ENCODE measurements at regions not wholly inside any gene's neighbourhood (a gene's known extent, or its start where the extent isn't known, plus 50 kb on each side); places are given as distances from the start of the nearest gene placed in this dataset.

DNA sequence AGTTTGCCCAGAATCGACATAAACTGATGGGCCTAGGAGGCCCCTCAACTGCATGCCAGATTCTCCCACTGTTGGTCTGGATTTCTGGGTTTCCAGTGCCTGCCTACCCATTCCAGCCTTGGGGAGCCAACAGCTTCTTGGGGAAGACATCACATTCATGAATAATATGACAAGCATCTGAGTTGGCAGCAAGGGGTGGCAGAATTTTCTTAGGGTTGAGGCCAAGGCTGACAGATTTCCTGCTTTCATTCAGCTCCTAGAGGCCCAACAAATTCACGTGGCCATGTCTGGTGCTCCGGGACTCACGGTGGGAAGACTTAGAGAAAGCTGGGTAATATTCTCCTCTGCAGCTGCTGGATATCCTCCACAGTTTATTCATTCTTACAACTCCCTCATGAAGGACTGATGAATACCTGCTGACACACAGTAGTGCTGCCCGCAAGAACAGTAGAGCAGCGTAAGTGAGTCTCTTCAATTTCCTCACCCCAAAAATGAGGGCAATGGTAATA lies 305.0 kb upstream of the TNC start:
- no peak for ATAC-seq (ENCODE audit: low read depth)
- Histone ChIP-seq H3K27me3 (ENCODE audit: insufficient read depth, poor library complexity, severe bottlenecking) (no peaks in the 10 kb centered on the region), H3K4me3 (ENCODE audit: severe bottlenecking) (no peak overlapping the region), H3K4me1 (ENCODE audit: insufficient read depth, poor library complexity, severe bottlenecking) (no peaks in the 10 kb centered on the region), H3K9me3 (ENCODE audit: severe bottlenecking) (peaks cover 2% of the 10 kb centered on the region), H3K36me3 (ENCODE audit: low read depth) (no peaks in the 10 kb centered on the region), H3K27ac (ENCODE audit: poor library complexity, severe bottlenecking) (no peak overlapping the region)
- TF ChIP-seq CTCF (IDR thresholded peaks at IDR 0.05; ENCODE audit: poor library complexity, severe bottlenecking) = no peak
- no peak for DNase-seq (ENCODE audit: low spot score)

DNA sequence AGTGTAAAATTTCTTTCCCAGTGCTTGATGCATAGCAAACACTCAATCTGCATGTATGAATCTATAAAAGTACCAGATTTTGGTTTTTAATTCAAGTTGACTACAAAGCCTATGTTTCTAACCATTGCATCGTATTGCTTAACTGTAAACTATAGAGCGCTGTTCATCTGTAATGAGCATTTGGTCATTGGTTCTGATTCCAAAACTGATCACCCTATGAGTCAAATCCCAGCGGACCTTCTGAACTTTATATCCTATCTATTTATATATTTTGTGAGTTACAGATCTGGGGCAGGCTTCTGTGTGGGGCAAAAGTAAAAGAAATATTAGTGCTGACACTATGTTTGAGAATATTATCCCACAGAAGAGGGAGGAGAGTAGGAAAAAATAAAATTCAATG lies 305.7 kb upstream of the TNC start:
- ATAC-seq (ENCODE audit: low read depth) (no peak), DNase-seq (ENCODE audit: low spot score) (no peak)
- TF ChIP-seq CTCF (IDR thresholded peaks at IDR 0.05; ENCODE audit: poor library complexity, severe bottlenecking) = no peak

GRCh38 chr9:115425601-115426000 lies 307.6 kb upstream of the TNC start:
- Histone ChIP-seq H3K4me1 (ENCODE audit: insufficient read depth, poor library complexity, severe bottlenecking) (no peaks in the 10 kb centered on the region), H3K27me3 (ENCODE audit: insufficient read depth, poor library complexity, severe bottlenecking) (no peaks in the 10 kb centered on the region), H3K4me3 (ENCODE audit: severe bottlenecking) (no peak overlapping the region), H3K36me3 (ENCODE audit: low read depth) (no peaks in the 10 kb centered on the region), H3K27ac (ENCODE audit: poor library complexity, severe bottlenecking) (no peak overlapping the region), H3K9me3 (ENCODE audit: severe bottlenecking) (peaks cover 2% of the 10 kb centered on the region)
- DNase-seq (ENCODE audit: low spot score) (no peak), ATAC-seq (ENCODE audit: low read depth) (no peak)
- TF ChIP-seq CTCF (IDR thresholded peaks at IDR 0.05; ENCODE audit: poor library complexity, severe bottlenecking) = no peak

More for the DNA sequence above, 305.7 kb upstream of the TNC start:
- Histone ChIP-seq H3K9me3 (ENCODE audit: severe bottlenecking) (peaks cover 2% of the 10 kb centered on the region), H3K27ac (ENCODE audit: poor library complexity, severe bottlenecking) (no peak overlapping the region), H3K4me1 (ENCODE audit: insufficient read depth, poor library complexity, severe bottlenecking) (no peaks in the 10 kb centered on the region), H3K36me3 (ENCODE audit: low read depth) (no peaks in the 10 kb centered on the region), H3K4me3 (ENCODE audit: severe bottlenecking) (no peak overlapping the region), H3K27me3 (ENCODE audit: insufficient read depth, poor library complexity, severe bottlenecking) (no peaks in the 10 kb centered on the region)

- H3K27ac ChIP-seq (ENCODE audit: poor library complexity, severe bottlenecking) = no peak overlapping the region
- no peak for TF ChIP-seq CTCF (IDR thresholded peaks at IDR 0.05; ENCODE audit: poor library complexity, severe bottlenecking)
Observed at GRCh38 chr9:115437418-115437817, 319.5 kb upstream of the TNC start.

DNA sequence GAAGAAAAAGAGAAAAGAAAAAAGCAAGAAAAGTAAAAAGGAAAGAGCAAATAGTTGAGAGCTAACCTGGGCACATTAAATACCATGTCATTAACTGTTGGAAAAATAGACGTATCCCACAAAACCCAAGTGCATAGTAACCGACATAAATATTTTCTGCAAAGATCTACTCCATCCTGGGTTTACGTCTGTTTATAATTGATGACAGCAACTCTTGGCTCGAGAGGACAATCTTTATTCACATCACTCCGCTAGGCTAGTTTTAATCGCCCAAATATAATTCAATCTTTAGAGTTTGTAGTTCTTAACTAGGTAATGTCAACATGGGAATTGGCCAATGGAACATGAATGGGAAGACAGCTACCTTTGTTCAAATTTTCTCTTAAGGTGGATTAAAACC lies 321.7 kb upstream of the TNC start:
- Histone ChIP-seq H3K4me1 (ENCODE audit: insufficient read depth, poor library complexity, severe bottlenecking) (no peaks in the 10 kb centered on the region), H3K36me3 (ENCODE audit: low read depth) (no peaks in the 10 kb centered on the region), H3K27me3 (ENCODE audit: insufficient read depth, poor library complexity, severe bottlenecking) (no peaks in the 10 kb centered on the region), H3K4me3 (ENCODE audit: severe bottlenecking) (no peak overlapping the region), H3K9me3 (ENCODE audit: severe bottlenecking) (no peaks in the 10 kb centered on the region), H3K27ac (ENCODE audit: poor library complexity, severe bottlenecking) (no peak overlapping the region)
- no peak for DNase-seq (ENCODE audit: low spot score)
- ATAC-seq (ENCODE audit: low read depth) = no peak
- no peak for TF ChIP-seq CTCF (IDR thresholded peaks at IDR 0.05; ENCODE audit: poor library complexity, severe bottlenecking)

More at GRCh38 chr9:115437418-115437817, 319.5 kb upstream of the TNC start:
- Histone ChIP-seq H3K9me3 (ENCODE audit: severe bottlenecking) (no peaks in the 10 kb centered on the region), H3K36me3 (ENCODE audit: low read depth) (no peaks in the 10 kb centered on the region), H3K27me3 (ENCODE audit: insufficient read depth, poor library complexity, severe bottlenecking) (no peaks in the 10 kb centered on the region), H3K4me3 (ENCODE audit: severe bottlenecking) (no peak overlapping the region), H3K4me1 (ENCODE audit: insufficient read depth, poor library complexity, severe bottlenecking) (no peaks in the 10 kb centered on the region)
- no peak for ATAC-seq (ENCODE audit: low read depth)
- DNase-seq (ENCODE audit: low spot score) = no peak
